Heart left ventricle (tissue), 16 donors: ENCODE measurements at regions not wholly inside any gene's neighbourhood (a gene's known extent, or its start where the extent isn't known, plus 50 kb on each side); places are given as distances from the start of the nearest gene placed in this dataset.

ENCODE experiments used
- ATAC-seq, 4 donors: fragments of 200-7000 bp; cut with Tn5 transposase; one replicate each; pipeline ENCODE4 v1.9.1; 2020 to 2022; ENCODE audit warnings: moderate library complexity in 4 of 4, mild to moderate bottlenecking in 3 of 4, moderate number of reproducible peaks in 1 of 4
- DNase-seq, 5 donors: peaks; one replicate each; pipeline ENCODE4 v3.0.0-alpha.2; 2020
- H3K27ac ChIP-seq, 12 donors: fragments of 200-600 bp; sonication (generic) in 4 of 12; one replicate each; pipeline versions ENCODE4 v1.5.0 to v1.8.0; 2016 to 2022; ENCODE audit warnings: mild to moderate bottlenecking in 2 of 12
- H3K27me3 ChIP-seq, 9 donors: fragments of 200-600 bp; sonication (generic) in 2 of 9; one replicate each; pipeline versions ENCODE4 v1.5.1 to v1.8.0; 2016 to 2022; ENCODE audit warnings: mild to moderate bottlenecking in 3 of 9
- H3K36me3 ChIP-seq, 9 donors: fragments of 200-600 bp; sonication (generic) in 2 of 9; one replicate each; pipeline versions ENCODE4 v1.5.0 to v1.8.0; 2018 to 2022; ENCODE audit warnings: mild to moderate bottlenecking in 2 of 9
- H3K4me1 ChIP-seq, 12 donors: fragments of 200-600 bp; sonication (generic) in 4 of 12; one replicate each; pipeline versions ENCODE4 v1.5.0 to v1.8.0; 2016 to 2022; ENCODE audit warnings: mild to moderate bottlenecking in 3 of 12
- H3K4me3 ChIP-seq, 12 donors: fragments of 200-600 bp; sonication (generic) in 4 of 12; one replicate each; pipeline versions ENCODE4 v1.5.0 to v1.8.0; 2017 to 2022; ENCODE audit warnings: mild to moderate bottlenecking in 9 of 12, moderate library complexity in 4 of 12
- H3K9me3 ChIP-seq, 12 donors: fragments of 200-600 bp; sonication (generic) in 4 of 12; one replicate each; pipeline versions ENCODE4 v1.5.0 to v1.8.0; 2016 to 2022; ENCODE audit warnings: mild to moderate bottlenecking in 1 of 12
- CTCF ChIP-seq, 12 donors: fragments of 200-600 bp; sonication (generic) in 4 of 12; IDR thresholded peaks; one replicate each; pipeline versions ENCODE4 v1.5.0 to v1.8.0; 2018 to 2022; ENCODE audit warnings: antibody characterized with exemption in 12 of 12, mild to moderate bottlenecking in 5 of 12
- POLR2A ChIP-seq, 2 donors: fragments of 450-650 bp; IDR thresholded peaks; one replicate each; pipeline ENCODE4 v1.6.1; 2017; ENCODE audit warnings: antibody characterized with exemption in 2 of 2, mild to moderate bottlenecking in 2 of 2, moderate library complexity in 2 of 2
- WGBS, 4 donors: extraction: QIAGEN DNeasy Blood & Tissue Kit in 2 of 4; methylation state at CpG; one replicate each; pipeline versions ENCODE4 v1.1.5 to v1.1.7; 2013 to 2018; 5-methylcytosine and 5-hydroxymethylcytosine counted together
- intact Hi-C, 10 donors: fragments of 100-400 bp; cut with DNase I; formaldehyde crosslinking; loops; one replicate each; pipeline versions ENCODE4 v1.11.1 to v1.14.2; 2022
- donor health status: ischemic (EF 13 %, LVEDD 7.1; RV severe dilation, severe dysfunction).
- donor health status: healthy with polysubstance abuse.
- donor health status: DM: no; HTN: yes; CAD: no.
- donor health status: DM: no; HTN: no; CAD: no.
- donor health status: ischemic (EF 25% LVEDD 6.9; RV normal size, moderate dysfunction).
- donor health status: ischemic (EF 25% LVEDD 5.7; RV mildly dilated, moderate dysfunction).
- donor health status: healthy.
- donor health status: DM: yes; HTN: yes; CAD: no.
- donor health status: ischemic (EF 35%, LVEDD 5.7; RV mildly dilated, moderate dysfunction).
- donor health status: nonischemic (EF 11% LVEDD 7.7; RV severe dilation, severe dysfunction).
- donor health status: DM: yes; HTN: yes; CAD: no.
- donor health status: PGD.
- donor health status: ischemic (EF 29% LVEDD 5.4; RV normal size, mild dysfunction).
- donor health status: nonischemic (EF 23%, LVEDD 6.1; RV moderate dilation, normal function).

- no peak for ATAC-seq
- Histone ChIP-seq H3K27ac (no peak overlapping the region), H3K27me3 (no peaks in the 10 kb centered on the region), H3K36me3 (no peaks in the 10 kb centered on the region), H3K4me3 (no peak overlapping the region), H3K9me3 (no peaks in the 10 kb centered on the region), H3K4me1 (no peaks in the 10 kb centered on the region)
- TF ChIP-seq POLR2A (IDR thresholded peaks at IDR 0.05) (no peak), CTCF (IDR thresholded peaks at IDR 0.05) (no peak)
- DNase-seq = no peak
- 78 to 89% (median 85%) methylated on average over 1 of the region's 1 CpG for WGBS, 4 donors
- intact Hi-C loops = no loop called here
Measured at GRCh38 chr12:19006626-19007137, 122.9 kb upstream of the PLEKHA5 start.

GRCh38 chr12:19008102-19008501 lies 121.4 kb upstream of the PLEKHA5 start:
- intact Hi-C loops = no loop called here
- no peak for DNase-seq
- 77 to 81% (median 79%) methylated on average over 2 of the region's 2 CpGs for WGBS, 4 donors

GRCh38 chr12:19010087-19010486 lies 119.4 kb upstream of the PLEKHA5 start:
- Histone ChIP-seq H3K4me1 (no peaks in the 10 kb centered on the region), H3K4me3 (no peak overlapping the region), H3K9me3 (no peaks in the 10 kb centered on the region), H3K36me3 (no peaks in the 10 kb centered on the region), H3K27me3 (no peaks in the 10 kb centered on the region), H3K27ac (no peak overlapping the region)
- DNase-seq (no peak), ATAC-seq (no peak)
- intact Hi-C loops = no loop called here
- WGBS, 4 donors = 58 to 66% (median 64%) methylated on average over 3 of the region's 3 CpGs
- no peak for TF ChIP-seq CTCF (IDR thresholded peaks at IDR 0.05)
- TF ChIP-seq POLR2A (IDR thresholded peaks at IDR 0.05) = no peak

More at GRCh38 chr12:19008102-19008501, 121.4 kb upstream of the PLEKHA5 start:
- TF ChIP-seq CTCF (IDR thresholded peaks at IDR 0.05) (no peak), POLR2A (IDR thresholded peaks at IDR 0.05) (no peak)
- Histone ChIP-seq H3K9me3 (no peaks in the 10 kb centered on the region), H3K36me3 (no peaks in the 10 kb centered on the region), H3K4me3 (no peak overlapping the region), H3K27ac (no peak overlapping the region), H3K4me1 (no peaks in the 10 kb centered on the region), H3K27me3 (no peaks in the 10 kb centered on the region)
- ATAC-seq = no peak

GRCh38 chr12:19010726-19011125 lies 118.8 kb upstream of the PLEKHA5 start:
- no peaks in the 10 kb centered on the region for H3K36me3 ChIP-seq
- WGBS, 4 donors = 87 to 94% (median 93%) methylated on average over 10 of the region's 10 CpGs
- no peak for ATAC-seq
- no peak for TF ChIP-seq CTCF (IDR thresholded peaks at IDR 0.05)
- TF ChIP-seq POLR2A (IDR thresholded peaks at IDR 0.05) = no peak
- no peak for DNase-seq
- H3K27me3 ChIP-seq = no peaks in the 10 kb centered on the region
- H3K4me3 ChIP-seq = no peak overlapping the region
- intact Hi-C loops = no loop called here
- H3K4me1 ChIP-seq = no peaks in the 10 kb centered on the region
- H3K27ac ChIP-seq = no peak overlapping the region
- no peaks in the 10 kb centered on the region for H3K9me3 ChIP-seq
